ENCODE measurements at regions not wholly inside any gene's neighbourhood (a gene's known extent, or its start where the extent isn't known, plus 50 kb on each side); places are given as distances from the start of the nearest gene placed in this dataset.
"Not testable (repeated sequence)": the region's sequence is repeated elsewhere in the genome, so short reads cannot be mapped to it uniquely, and the experiment has no call there.

DNA sequence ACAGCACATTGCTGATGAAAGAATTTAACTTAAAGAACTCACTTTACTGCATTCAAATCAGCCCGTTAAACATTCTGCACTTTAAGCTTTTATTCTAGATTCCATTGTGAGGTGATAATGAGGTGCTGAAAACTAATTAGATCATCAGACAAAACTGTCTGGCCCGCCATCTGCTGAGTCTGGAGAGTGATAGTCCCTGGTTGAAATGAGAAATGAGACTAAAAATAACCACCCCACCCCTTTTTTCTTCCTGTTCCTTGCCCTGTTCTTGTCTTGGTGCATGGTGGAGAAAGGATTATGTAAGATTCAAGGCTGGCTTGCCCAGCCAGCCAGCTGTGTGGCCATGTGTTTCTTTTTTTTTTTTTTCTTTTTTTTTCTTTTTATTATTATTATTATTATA is 277.0 kb upstream of the COBL start:
- peak; percentile 47 for DNase-seq (ENCODE audit: low spot score)
- in situ Hi-C loops (cut with HindIII; ENCODE audit: low sequenced_read_pairs), result no loop called here

DNA sequence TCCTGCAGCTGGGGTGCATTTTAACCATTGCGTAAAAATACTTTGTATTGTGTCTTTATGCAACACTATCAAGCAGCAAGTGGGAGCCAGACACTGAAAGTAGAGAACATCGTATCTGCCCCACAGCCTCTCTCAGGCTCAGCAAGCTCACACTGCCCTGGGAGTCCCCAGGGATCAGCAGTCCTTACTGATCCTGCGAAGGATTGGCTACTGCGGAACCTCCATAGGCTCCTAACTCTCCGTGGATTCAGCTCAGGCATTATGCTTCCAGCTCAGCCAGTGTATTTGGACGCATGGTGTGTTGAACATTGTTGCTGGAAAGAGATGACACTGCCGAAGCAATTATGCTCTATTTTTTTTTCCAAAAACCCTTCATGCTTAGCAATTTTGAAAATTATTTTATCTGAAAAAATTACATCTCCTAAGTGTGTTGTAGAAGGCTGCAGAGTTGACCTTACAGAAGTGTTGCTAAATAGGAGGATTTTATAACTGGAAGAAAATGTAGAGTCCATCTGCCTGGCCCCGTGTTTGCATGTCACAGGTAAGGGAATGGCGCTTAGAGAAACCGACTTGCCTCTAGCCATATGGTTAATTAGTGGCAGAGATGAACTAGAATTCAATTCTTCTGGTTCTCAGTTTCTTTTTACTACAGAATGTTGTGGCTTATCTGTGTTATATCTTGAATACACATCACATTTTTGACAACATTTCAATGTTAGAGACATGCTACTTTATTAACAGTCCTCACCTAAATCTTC is 276.4 kb upstream of the COBL start:
- in situ Hi-C loops (cut with HindIII; ENCODE audit: low sequenced_read_pairs), result no loop called here
- DNase-seq (ENCODE audit: low spot score), result no peak

DNA sequence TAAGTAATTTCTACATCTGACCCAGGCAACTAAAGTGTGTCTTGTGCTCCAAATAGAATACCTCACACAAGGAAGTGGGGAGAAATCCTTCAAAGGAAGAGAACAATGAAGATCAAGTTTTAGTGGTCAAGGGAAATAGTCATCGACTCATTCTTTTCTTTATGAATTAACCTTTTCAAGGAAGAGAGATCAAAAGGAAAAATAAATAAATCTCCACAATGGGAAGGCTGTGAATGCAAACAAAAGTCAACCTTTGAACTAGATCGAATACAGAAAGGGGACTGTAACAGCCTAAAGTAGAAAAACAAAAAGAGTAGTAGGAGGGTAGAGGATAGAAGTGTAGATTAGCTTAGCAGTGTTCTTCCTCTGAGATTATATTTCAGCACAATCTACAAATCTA is 274.6 kb upstream of the COBL start:
- no peak for DNase-seq (ENCODE audit: low spot score)
- in situ Hi-C loops (cut with HindIII; ENCODE audit: low sequenced_read_pairs), result no loop called here

DNA sequence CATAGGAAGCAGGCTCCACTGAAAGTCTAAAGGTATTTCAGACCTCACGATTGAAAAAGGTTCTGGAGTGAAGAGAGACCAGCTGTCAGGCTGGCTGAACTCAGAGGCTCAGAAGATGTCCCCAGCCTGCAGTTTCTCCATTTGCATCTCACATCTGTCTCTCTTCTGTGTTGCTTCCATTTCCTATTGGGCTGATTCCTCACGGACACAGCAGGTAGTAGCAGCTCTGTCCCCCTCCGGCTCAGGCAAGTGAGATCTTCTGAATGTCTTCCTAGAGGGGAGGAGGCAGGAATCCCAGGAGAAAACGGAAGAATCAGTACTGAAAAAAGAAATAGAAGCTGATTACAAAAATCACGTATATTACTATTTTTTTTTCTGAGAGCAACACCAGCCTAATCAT is 274.1 kb upstream of the COBL start:
- DNase-seq (ENCODE audit: low spot score), result no peak
- in situ Hi-C loops (cut with HindIII; ENCODE audit: low sequenced_read_pairs), result no loop called here

DNA sequence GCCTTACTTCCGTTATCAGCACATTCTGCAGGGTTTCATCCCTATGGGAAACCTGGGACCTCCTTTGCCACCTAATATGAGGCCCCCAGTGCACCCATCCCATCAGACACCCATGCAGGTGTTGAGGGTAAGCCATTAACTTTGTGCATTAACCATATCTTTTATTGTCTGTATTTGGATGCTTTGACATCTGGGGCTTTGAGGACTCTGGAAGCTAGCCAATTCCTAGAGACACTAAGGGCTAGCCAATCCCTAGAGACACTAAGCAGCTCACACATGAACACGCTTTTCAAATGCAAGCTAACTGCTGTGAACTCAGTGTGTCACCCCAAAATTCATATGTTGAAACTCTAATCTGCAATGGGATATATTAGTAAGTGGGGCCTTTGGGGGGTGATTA is 272.5 kb upstream of the COBL start:
- DNase-seq (ENCODE audit: low spot score), result no peak
- in situ Hi-C loops (cut with HindIII; ENCODE audit: low sequenced_read_pairs), result no loop called here

DNA sequence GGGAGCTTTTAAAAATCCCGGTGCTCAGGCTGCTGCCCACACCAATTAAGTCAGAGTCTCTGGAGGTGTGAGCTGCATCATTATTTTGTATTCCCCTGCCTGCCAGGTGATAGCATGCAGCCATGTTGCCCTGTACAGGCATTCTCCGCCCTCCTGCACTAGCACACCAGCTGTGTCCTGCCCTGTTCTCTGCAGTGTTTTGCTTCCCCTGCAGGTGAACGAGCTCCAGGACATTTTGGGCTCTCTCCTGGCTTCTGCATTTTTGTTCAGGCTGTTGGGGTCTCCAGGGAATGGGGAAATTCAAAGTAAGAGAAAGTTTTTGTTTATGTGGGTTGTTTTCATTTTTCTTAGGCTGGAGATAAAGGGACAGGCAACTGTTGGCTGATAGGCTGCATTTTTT is 271.0 kb upstream of the COBL start:
- in situ Hi-C loops (cut with HindIII; ENCODE audit: low sequenced_read_pairs), result no loop called here
- DNase-seq (ENCODE audit: low spot score), result no peak

DNA sequence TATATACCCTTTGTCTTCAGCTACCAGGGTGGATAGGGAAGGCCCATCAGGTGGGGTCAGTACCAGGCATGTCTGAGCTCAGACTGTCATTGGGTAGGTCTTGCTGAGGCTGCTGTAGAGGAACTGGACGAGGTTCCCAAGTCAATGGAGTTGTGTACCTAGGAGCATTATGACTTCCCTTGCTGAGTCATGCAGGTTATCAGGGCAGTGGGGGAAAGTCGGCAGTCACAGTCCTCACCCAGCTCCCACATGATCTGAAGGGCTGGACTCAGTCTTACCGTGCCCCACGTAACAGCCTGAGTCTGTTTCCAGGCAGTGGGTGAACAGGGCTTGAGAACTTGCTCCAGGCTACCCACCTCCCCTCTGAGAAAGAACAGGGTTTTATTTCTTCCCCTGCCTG is 260.8 kb upstream of the COBL start:
- in situ Hi-C loops (cut with HindIII; ENCODE audit: low sequenced_read_pairs), result no loop called here
- no peak for DNase-seq (ENCODE audit: low spot score)

DNA sequence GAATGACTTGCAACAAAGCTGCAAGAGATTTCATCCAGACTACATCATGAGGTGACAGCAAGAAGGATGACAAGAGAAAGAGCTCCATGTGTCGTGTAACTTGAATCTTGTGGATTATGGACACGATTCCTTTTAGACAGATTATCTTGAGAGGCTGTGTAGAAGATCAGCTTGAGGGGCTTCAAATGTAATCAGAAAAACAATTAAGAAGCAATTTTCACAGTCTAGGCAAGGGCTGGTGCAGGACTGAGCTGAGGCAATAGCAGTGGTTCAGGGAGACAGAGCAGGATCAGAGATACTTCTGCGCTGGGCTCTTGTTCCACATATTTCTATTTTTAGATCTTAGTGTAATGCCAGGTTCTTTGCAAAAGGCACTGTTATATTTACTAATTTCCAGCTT is 253.0 kb upstream of the COBL start:
- DNase-seq (ENCODE audit: low spot score), result no peak
- in situ Hi-C loops (cut with HindIII; ENCODE audit: low sequenced_read_pairs), result no loop called here

DNA sequence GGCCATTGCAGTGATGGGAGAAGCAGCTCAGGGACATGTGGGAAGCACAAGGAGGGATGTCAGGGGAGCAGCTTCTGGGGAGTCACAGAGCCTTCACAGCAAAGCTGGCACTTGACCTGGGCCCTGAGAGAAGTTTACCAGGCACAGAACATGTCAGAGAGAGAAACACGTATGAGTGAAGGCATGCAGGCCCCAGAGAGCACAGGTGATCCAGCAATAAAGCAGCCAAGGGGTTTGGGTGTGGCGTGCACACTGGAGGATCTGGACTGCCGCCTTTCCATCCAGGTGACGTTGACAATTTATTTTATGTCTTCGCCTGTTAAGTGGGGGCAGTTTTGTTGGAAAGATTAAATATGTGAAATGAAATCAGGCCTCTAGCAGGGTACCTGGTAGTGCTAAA is 252.6 kb upstream of the COBL start:
- in situ Hi-C loops (cut with HindIII; ENCODE audit: low sequenced_read_pairs), result no loop called here
- no peak for DNase-seq (ENCODE audit: low spot score)

DNA sequence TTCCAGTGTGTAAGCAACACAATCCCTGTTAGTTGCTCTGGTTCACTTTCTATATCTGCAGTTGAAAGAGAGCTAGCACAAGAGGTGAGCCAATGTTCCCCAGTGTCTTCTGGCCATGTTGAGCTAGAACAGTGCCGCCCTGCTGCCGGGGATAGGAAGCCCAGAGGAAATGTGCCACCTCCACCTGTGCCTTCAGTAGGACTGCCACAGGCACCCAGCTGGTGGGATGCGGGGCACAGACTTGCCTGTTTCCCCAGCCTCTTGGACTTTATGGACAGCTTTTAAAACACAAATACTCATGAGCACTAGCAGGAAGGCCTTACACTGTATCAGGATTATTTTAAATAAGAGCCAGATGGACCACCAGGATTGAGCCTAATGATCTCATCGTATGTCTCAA is 234.5 kb upstream of the COBL start:
- no peak for DNase-seq (ENCODE audit: low spot score)
- in situ Hi-C loops (cut with HindIII; ENCODE audit: low sequenced_read_pairs), result no loop called here

DNA sequence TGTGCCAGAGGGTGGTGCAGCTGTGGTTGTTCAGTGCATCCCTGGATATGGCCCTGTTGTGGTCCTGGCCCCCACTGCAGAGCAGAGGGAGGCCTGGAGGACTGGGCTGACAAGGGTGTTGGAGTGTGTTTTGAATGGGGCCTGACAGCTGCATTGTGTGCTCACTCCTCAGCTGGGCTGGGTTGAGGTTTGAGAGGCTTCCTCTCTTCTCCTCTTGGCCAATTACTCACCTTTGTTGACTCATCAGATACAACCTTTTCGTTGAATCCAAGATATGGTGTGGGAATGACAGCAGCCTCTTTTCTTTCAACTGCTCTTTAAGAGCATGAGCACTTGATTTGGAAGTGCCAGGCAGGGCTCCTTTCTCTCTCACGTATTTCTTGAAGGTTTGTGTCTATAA is 228.5 kb upstream of the COBL start:
- in situ Hi-C loops (cut with HindIII; ENCODE audit: low sequenced_read_pairs), result no loop called here

DNA sequence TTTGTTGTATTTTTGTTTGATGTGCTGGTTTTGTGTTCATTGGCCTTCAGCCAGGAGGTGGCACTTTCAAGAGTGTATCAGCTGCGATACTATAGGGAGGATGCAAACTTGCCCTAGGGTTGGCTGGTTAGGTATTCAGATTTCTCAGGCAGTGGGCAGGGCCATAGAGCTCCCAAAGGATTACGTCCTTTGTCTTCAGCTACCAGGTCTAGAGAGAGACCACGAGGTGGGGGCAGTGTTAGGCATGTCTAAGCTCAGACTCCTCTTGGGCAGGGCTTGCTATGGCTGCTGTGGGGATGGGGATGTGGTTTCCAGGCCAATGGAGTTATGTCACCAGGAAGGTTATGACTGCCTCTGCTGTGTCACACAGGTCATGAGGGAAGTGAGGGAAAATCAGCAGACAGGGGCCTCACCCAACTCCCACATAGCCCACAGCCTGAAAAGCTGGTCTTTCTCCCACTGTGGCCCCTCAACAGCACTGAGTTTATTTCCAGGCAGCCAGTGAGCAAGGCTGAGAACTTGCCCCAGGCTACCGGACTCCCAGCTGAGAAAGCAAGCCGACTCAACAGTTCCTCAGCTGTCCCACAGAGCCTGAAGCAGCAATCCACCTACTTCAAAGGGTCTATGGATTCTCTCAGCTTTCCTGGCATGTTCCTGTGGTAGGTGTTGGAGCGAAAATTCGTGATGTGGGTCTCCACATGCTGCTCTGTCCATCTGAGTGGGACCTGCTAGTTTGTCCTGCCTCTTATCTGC is 227.4 kb upstream of the COBL start:
- DNase-seq (ENCODE audit: low spot score), result no peak
- in situ Hi-C loops (cut with HindIII; ENCODE audit: low sequenced_read_pairs), result no loop called here

More for the DNA sequence above, 228.5 kb upstream of the COBL start:
- DNase-seq (ENCODE audit: low spot score), result no peak

DNA sequence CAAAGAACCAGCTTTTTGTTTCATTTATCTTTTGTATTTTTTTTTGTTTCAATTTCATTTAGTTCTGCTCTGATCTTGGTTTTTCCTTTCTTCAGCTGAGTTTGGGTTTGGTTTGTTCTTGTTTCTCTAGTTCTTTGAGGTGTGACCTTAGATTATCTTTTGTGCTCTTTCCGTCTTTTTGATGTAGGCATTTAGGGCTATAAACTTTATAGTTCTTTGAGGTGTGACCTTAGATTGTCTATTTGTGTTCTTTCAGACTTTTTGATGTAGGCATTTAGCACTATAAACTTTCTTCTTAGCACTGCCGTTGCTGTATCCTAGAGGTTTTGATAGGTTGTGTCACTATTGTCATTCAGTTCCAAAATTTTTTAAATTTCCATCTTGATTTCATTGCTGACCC is 224.3 kb upstream of the COBL start:
- DNase-seq (ENCODE audit: low spot score); in situ Hi-C loops (cut with HindIII; ENCODE audit: low sequenced_read_pairs): not testable (repeated sequence)

DNA sequence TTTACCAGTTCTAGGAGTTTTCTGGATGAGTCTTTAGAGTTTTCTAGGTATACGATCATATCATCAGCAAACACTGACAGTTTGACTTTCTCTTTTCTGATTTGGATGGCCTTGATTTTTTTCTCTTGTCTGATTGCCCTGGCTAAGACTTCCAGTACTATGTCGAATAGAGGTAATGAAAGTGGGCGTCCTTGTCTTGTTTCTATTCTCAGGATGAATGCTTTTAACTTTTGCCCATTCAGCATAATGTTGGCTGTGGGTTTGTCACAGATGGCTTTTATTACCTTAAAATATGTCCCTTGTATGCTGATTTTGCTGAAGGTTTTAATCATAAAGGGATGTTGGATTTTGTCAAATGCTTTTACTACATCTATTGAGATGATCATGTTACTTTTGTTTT is 223.2 kb upstream of the COBL start:
- in situ Hi-C loops (cut with HindIII; ENCODE audit: low sequenced_read_pairs), result no loop called here
- DNase-seq (ENCODE audit: low spot score), result no peak

DNA sequence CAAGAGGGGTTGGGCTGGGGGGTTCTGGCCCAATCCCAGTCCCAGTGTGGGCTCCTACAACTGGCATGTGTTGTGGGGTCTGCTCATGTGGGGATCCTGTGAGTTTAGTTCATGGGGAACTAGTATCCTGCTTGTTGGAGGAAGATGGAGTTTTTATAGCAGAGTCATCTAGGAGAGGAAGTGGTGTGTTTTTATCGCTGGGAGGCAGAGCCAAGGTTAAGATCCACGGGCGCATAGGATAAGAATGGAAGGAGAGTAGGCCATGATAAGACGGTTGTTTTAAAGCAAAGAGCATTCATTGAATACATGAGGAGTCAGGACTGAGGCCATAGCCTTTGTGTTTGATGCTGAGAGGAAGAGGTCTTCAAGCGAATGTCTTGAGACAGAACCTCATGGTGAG is 211.6 kb upstream of the COBL start:
- in situ Hi-C loops (cut with HindIII; ENCODE audit: low sequenced_read_pairs), result no loop called here
- DNase-seq (ENCODE audit: low spot score), result no peak

DNA sequence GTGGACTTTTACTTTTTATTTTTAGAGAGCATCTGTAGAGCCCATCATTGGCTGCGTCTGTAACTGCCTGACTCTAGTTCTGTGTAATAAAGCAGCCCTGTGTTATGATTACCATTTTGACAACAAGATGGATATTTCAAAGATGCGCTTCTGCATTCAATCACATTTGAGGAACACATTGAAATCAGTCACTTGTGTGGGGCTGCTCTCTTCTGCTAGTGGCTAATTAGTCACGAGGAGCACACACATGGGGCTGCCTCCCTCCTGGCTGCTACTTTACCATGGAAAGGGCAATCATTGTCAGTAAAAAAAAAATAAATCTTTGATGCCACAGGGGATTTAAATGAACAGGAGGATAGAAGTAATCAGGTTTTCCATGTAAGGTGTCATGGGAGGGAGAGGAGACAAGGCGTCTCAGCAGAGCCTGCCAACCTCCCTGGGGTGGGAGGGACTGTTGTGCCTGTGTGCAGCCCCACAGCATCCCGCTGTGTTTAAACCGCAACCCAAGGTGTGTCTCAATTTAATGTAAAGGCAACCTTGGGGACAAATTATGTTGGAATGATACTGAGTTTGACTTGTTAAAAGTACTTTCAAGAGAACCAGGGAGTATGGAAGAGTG is 205.2 kb upstream of the COBL start:
- in situ Hi-C loops (cut with HindIII; ENCODE audit: low sequenced_read_pairs), result no loop called here
- no peak for DNase-seq (ENCODE audit: low spot score)

DNA sequence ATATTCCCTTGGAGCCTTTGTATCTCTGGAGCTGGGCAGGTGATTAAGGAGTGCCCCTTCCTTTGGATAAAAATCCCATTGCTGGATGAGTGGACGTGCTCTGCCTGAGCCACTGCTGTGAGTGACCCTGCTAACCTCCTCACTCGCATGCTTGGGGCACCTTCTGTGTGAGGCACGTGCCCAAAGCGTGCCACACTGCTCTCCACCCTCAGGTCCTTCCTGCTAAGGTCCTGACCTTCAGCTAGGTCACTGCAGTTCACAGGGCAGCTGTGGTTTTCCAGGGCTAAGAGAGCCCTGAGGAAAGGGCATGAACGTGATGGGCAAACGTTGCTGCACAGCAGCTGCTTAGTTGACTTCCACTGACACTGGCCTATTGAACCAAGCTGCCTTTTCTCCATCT is 204.4 kb upstream of the COBL start:
- in situ Hi-C loops (cut with HindIII; ENCODE audit: low sequenced_read_pairs), result no loop called here
- DNase-seq (ENCODE audit: low spot score), result no peak

DNA sequence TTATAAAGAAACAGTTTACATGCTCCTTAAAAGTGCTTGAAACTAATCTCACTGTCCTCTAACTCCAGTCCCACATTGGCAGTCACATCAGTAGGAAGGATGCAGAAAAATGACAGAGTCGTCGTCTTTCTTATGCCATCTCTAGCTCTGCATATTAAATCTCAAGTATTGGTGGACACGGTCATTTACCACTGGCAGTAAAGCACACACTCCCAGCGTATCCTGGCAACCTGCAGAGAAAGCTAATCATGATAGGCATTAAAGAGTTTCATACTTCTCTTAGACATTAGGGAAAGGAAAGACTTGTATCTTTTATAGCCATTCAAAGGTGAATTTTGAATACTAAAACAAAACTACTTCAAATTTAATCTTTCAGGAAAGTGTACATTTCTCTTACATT is 202.0 kb upstream of the COBL start:
- DNase-seq (ENCODE audit: low spot score), result no peak
- in situ Hi-C loops (cut with HindIII; ENCODE audit: low sequenced_read_pairs), result no loop called here

DNA sequence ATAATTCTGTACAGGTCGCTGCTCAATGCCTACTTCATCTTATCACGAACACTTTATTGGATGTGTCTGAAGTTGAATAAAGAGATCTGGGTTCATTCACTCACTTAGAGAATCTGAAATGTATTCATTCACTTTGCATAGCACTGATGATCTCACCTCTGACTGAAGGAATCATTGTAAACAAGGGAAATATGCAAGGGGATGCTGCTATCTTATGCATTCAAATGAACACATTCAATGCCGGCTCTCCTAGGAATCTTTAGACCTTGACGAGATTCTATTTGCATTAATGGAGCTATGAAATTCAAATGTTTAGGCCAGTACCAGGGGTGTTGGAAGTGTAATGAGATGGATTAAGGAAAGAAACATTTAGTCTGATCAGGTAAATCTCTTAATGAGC is 200.6 kb upstream of the COBL start:
- in situ Hi-C loops (cut with HindIII; ENCODE audit: low sequenced_read_pairs), result no loop called here

DNA sequence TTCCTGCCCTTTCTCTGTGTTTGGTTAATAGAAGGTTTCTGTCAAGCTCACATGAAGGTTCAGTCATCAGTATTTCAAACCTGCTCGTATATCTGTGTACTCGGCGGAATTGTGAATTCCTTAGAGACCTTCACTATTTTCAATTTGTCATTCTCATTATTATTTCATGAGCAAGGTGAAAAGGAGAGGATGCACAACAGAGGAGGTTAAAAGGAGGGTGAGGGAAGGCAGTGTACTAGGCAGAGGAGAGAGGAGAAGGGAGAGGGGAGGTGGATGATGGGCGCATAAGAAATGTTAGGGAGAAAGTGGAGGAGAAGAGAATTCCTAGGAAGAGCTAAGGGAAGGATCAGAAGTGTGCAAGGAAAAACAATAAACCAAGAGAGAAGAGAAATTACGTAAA is 185.0 kb upstream of the COBL start:
- no peak for DNase-seq (ENCODE audit: low spot score)
- in situ Hi-C loops (cut with HindIII; ENCODE audit: low sequenced_read_pairs), result no loop called here

More for the DNA sequence above, 200.6 kb upstream of the COBL start:
- DNase-seq (ENCODE audit: low spot score), result no peak

DNA sequence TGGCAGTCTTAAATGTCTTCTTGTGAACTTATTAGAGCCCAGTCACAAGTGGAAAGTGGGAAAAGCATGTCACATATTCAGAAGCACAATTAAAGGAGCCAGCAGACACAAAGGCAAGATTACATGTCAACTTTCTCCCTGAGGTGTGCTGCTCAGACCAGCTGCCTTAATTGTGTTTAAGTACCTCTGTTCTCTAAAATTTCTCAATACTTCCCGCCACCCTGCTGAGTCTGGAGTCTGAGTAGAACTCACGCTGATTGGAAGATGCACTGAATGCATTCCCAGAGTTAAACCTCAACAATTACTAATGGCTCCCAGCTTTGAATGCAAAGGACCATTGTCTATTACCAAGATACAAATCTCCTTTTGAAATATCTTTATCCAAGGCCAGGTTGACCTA is 166.4 kb upstream of the COBL start:
- in situ Hi-C loops (cut with HindIII; ENCODE audit: low sequenced_read_pairs), result no loop called here

More for the DNA sequence above, 166.4 kb upstream of the COBL start:
- DNase-seq (ENCODE audit: low spot score), result no peak
